GM12873 (cell line): ENCODE measurements at regions not wholly inside any gene's neighbourhood (a gene's known extent, or its start where the extent isn't known, plus 50 kb on each side); places are given as distances from the start of the nearest gene placed in this dataset.

Experiments used
- CTCF ChIP-seq: IDR thresholded peaks from 2 replicates; pipeline ENCODE4 v1.5.1; 2012; ENCODE audit warnings: low read depth, mild to moderate bottlenecking, moderate library complexity, low read length, control low read depth; ENCODE audit not compliant: insufficient read depth; ENCODE audit errors: missing control alignments

GRCh38 chr9:96050861-96051155, 175.3 kb downstream of the ERCC6L2 start:
- TF ChIP-seq CTCF = no peak

- TF ChIP-seq CTCF = no peak
Observed at GRCh38 chr9:96050048-96050860, 174.8 kb downstream of the ERCC6L2 start.

- no peak for TF ChIP-seq CTCF
Observed at GRCh38 chr9:96048956-96049831, 173.7 kb downstream of the ERCC6L2 start.

- no peak for TF ChIP-seq CTCF
Observed at GRCh38 chr9:96048104-96048955, 172.8 kb downstream of the ERCC6L2 start.

GRCh38 chr9:96047741-96048103, 172.2 kb downstream of the ERCC6L2 start:
- no peak for TF ChIP-seq CTCF

GRCh38 chr9:96047116-96047639, 171.7 kb downstream of the ERCC6L2 start:
- TF ChIP-seq CTCF = no peak

- no peak for TF ChIP-seq CTCF
Observed at GRCh38 chr9:96045811-96046210, 170.3 kb downstream of the ERCC6L2 start.
